HG03521 (cell line): ENCODE measurements at regions not wholly inside any gene's neighbourhood (a gene's known extent, or its start where the extent isn't known, plus 50 kb on each side); places are given as distances from the start of the nearest gene placed in this dataset.

ENCODE experiments used
- ATAC-seq: cut with Tn5 transposase; IDR thresholded peaks from one replicate; pipeline ENCODE4 v1.9.1; 2021; ENCODE audit warnings: mild to moderate bottlenecking, moderate library complexity; ENCODE audit not compliant: unreplicated experiment

DNA sequence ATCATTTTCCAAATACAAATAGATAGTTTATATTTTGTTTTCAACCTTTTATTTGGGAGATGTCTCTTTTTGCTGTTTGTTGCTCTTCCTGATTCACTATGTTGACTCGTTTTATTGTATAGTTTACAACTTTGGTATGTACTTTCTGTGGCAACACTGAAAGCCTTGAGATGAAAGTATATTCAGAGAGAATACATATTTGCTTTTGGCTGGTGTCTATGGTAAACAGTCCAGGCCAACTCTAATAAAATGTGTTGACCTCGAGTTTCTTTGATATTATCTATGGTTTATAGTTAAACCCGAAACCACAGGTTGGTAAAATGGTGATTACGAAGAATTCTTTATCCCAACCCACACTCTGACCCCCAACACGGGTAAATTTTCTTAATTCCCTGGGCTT is 919.6 kb upstream of the MAP3K7 start:
- no peak for ATAC-seq

DNA sequence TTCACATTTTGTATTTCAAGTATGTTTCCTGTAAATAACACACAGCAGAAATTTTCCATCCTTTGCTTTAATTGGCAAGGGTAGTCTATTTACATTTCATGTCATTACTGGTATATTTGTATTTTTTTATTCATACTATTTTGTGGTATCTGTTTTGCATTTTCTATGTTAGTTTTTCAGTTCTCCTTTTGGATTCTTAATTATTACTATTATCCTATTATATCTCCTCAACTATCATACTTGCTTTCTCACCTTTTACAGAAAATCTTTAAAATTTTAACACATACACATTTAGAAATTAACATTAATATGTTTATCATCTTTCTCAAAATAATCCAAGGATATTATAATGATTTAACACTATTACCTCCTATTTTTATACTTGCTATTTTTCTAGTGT is 918.3 kb upstream of the MAP3K7 start:
- ATAC-seq = no peak

DNA sequence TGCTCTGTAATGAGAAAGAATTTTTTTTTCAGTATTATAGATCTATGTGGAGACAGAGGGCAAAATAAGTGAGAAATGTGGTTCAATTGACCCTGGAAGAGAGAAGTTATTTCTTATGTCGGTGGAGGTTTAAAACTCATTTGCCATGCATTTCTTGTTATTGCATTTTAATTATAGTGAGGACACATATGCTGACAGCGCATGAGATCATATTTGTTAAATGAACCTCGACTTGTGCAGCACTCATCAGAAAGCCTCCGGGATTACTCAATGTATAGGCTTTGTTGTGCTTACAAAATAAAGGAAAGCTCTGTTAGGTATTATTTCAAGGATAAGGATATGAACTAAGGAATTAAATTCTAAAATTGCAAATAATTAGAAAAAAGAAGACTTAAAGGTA is 915.1 kb upstream of the MAP3K7 start:
- no peak for ATAC-seq

DNA sequence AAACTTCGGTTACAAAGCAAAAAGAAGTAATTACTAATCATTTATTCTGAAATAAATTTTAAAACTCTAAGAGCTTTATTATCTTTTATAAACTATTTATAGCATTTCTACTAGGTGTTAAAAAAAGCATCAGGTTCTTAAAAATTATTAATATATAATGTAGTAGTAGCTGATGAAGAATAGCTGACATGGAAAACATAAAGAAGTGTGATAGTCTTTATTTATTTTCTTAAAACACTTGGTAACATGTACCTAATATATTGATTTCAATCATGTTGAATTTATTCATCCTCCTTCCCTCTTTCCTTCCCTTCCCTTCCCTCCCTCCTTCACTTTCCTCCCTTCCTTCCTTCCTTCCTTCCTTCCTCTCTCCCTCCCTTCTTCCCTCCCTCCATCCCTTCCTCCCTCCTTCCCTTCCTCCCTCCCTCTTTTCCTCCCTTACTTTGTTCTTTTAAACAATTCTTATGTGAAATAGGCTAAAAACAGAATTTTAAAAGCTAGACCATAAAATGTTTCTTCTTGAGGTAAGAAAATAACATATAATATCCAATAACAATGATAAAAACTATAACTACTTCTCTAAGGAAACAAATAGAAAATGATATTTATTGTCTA is 913.9 kb upstream of the MAP3K7 start:
- ATAC-seq = no peak

- no peak for ATAC-seq
These were observed 911.7 kb upstream of the MAP3K7 start for GRCh38 chr6:91498576-91498975.

DNA sequence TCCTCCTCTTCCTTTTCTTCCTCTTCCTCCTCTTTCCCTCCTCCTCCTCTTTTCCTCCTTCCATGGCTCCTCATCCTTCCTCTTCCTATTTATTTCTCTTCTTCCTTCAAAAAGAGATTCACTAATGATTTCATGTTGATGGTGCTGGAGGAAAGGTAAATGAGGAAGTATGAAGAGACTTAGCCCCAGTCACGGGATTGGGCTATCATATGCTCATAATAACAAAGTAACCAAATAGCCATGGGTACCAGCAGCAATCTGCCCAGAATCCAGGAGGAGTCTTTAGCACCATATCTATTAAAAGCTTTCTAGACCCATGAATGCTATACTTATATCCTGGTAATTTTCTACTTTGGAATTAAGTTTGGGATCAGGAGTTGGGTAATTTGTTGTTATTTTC is 910.9 kb upstream of the MAP3K7 start:
- no peak for ATAC-seq

- ATAC-seq = no peak
These were observed 903.9 kb upstream of the MAP3K7 start for GRCh38 chr6:91490671-91491301.

GRCh38 chr6:91487696-91488392 is 901.0 kb upstream of the MAP3K7 start:
- ATAC-seq = no peak

GRCh38 chr6:91486200-91486599 is 899.3 kb upstream of the MAP3K7 start:
- ATAC-seq = no peak

GRCh38 chr6:91485047-91485446 is 898.2 kb upstream of the MAP3K7 start:
- ATAC-seq = no peak

DNA sequence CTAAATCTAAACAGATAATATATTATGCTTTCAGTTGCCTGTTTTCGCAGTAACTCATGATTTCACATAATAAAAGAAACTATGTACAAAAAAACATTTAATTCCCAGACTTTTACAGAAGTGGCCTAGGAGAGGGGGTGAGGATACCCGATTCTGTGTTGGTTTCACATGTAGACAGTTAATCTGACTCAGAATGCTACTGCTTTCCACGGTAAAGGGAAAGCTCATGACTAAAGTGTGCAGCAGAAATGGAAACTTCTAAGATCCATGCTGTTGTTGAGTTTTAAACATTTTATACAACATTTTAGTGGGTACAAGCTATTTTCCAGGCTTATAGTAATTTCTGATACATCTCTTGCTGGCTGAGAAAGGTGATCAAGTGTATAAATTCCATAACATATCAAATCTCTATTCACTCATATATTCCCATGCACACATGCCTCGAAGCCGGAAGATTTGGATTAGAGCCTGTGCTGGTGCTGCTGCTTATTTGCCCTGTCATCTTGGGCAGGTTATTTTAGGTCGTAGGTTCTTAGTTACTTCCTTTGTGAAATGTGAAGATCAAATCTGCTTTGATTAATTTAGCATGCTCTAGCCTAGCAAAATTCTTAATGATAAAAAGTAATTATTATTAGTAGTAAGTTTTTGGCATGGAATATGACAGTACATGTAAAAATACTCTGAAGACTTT is 896.7 kb upstream of the MAP3K7 start:
- peak; percentile 45 for ATAC-seq

- peak; percentile 33 for ATAC-seq
These were observed 895.6 kb upstream of the MAP3K7 start for GRCh38 chr6:91482498-91482897.

GRCh38 chr6:91480402-91480801 is 893.5 kb upstream of the MAP3K7 start:
- no peak for ATAC-seq

- ATAC-seq = no peak
These were observed 890.8 kb upstream of the MAP3K7 start for GRCh38 chr6:91477688-91478087.

GRCh38 chr6:91476000-91476399 is 889.1 kb upstream of the MAP3K7 start:
- peak; percentile 54 for ATAC-seq

GRCh38 chr6:91465393-91465792 is 878.5 kb upstream of the MAP3K7 start:
- ATAC-seq = no peak

DNA sequence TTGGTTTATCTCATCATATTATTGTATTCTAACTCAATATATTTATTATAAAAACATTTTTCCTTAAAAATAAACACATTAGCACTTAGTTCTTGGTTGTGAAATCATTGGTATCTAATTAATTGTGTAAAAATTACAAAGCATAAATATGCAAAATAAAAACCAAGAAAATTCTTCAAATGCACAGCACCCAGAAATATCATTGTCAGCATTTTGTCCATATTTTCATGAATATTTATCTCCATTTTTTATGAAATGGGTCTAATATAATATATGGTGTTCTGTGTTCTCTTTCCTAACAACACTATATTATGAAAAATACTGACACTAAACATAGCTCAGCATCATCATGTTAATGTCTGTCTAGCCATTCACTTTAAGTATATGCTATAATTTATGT is 877.8 kb upstream of the MAP3K7 start:
- ATAC-seq = no peak

- ATAC-seq = no peak
These were observed 877.3 kb upstream of the MAP3K7 start for GRCh38 chr6:91464201-91464600.

- no peak for ATAC-seq
These were observed 875.4 kb upstream of the MAP3K7 start for GRCh38 chr6:91462241-91462640.

- ATAC-seq = no peak
These were observed 866.5 kb upstream of the MAP3K7 start for GRCh38 chr6:91453224-91453878.

- no peak for ATAC-seq
These were observed 862.7 kb upstream of the MAP3K7 start for GRCh38 chr6:91449539-91449938.
